CD4-positive, alpha-beta T cell treated with Interleukin-6 at 100 ng/mL for 8 hours (primary cell): ENCODE measurements at regions not wholly inside any gene's neighbourhood (a gene's known extent, or its start where the extent isn't known, plus 50 kb on each side); places are given as distances from the start of the nearest gene placed in this dataset.
"Not testable (repeated sequence)": the region's sequence is repeated elsewhere in the genome, so short reads cannot be mapped to it uniquely, and the experiment has no call there.

Source experiments
- DNase-seq: peaks from one replicate; pipeline ENCODE4 v3.0.0-alpha.2; 2020; ENCODE audit warnings: mixed read lengths, low spot score

DNA sequence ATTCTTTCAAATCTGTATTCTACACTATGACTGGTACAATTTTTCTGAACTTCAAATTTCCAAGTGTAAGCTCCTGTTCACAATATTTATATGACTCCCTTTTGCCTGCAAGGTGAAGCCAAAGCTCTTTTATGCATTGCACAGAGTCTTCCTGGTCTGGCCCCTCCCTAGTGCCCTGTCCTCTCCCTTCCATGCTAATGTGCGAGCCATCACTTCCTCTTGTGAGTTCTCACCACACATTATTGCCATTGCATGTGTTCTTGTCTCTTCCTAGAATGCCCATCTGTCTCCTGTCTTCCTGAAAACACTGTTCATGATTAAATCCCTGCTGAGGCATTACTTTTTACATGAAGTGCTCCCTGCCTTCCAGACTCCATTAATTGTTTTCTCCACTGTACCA is 169.9 kb downstream of the MC4R start:
- DNase-seq = no peak

DNA sequence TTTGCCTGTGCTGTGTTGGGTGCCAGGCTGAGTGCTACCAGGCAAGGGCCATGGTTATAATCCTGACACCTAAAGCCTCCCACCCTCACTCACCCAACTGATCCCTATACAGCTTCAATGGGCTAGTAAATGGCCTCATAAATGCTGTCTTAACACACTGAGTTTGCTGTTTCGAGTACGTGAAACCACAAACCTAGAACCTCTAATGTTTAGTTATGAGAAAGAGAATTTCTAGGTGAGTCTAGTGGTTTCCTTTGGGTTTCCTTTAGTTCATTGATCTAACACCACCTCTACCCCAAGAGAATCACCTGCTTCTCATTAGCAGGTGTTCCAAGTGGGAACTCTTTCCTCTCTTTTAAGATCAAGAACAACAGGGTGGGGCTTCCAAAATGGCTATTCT is 172.0 kb downstream of the MC4R start:
- DNase-seq = no peak

DNA sequence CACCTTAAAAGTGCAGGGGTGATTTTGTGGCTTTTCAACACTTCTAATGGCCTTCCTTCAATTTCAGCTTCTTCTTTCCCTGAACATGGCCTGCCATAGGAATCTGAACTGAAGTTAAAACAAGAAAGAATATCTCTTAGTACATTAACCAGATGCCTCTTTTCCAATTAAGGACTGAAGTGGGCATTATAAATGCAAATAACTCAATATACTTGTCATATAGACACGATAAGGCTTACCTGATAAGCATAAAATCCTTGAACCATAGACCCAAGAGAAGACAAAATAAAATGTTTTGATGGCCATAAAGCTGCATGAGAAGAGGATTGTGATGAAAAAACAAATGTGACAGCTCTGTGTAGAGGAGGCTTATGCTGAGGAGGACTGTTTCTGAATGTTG is 173.1 kb downstream of the MC4R start:
- DNase-seq = no peak

DNA sequence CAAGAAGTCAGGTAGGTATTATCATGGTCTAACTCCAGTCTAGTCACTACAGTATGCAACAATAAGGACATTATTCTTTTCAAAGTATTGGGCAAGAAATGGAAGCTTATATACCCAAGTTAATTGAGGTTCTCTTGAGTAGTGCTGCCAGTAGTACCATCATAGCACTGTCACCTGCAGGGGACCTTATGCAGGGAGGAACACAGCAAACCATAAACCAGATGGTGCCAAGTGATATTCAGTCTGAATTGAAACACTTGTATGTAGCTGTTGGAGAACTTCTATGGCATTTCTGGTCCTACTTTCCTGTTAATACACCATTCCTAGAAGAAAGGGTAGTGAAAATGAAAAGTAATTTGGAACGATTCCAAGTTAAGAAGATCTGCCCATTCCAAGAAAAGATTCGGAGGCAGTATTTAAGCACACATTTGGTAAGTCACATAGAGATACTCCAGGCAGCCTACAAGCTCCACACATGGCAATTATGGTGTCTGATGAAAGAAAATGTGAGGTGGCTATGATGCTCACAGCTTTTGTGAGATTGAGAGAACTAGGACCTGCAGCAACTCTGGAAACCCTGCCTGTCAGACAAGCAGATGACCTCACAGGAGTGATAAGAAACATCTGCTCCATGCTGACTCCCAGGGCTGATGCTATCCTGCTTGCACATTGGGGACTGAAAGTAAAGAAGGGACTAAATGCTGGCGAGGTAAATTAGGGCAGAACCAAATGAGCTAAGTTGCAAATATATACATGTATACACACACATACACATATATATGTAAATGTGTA is 174.7 kb downstream of the MC4R start:
- no peak for DNase-seq

DNA sequence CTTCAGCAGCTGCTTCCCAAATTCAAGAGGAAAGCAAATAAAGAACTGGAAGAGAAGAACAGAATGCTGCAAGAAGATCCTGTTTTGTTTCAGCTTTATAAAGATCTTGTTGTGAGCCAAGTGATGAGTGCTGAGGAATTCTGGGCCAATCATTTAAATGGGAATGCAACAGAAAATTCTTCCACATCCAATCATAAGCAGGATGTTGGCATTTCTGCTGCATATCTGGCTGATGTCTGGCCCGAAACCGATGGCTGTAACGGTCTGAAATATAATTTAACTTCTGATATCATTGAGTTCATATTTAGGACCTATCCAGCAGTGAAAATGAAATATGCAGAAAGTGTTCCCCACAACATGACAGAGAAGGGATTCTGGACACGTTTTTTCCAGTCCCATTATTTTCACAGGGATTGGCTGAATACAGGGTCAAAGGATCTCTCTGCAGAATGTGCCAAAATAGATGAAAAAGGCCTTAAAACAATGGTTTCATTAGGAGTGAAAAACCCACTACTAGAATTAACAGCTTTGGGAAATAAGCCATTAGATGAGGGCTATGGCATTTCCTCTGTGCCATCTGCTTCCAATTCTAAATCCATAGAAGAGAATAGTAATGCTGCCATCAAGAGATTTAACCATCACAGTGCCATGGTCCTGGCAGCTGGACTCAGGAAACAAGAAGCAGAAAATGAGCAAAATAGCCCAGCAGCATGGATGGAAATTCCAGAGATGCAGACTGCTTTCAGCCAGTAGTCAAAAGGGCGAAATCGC is 175.6 kb downstream of the MC4R start:
- DNase-seq = no peak

DNA sequence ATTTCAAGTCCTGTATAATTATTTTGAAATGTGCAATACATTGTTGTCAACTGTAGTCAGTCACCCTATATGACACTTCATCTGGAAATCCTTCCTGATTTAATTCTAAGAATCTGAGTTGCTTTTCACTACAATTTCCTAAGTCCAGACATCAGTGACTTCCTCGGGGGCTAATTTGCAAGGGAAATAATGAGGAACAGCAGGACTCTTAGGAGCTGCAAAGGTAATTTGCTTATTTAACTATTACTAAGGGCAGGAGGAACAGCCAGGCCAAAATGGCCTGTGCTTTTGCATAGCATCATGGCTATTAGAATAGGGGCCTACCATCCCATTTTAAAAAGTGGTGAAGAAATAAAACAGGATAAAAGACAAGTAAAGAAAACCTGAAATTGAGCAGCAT is 178.8 kb downstream of the MC4R start:
- no peak for DNase-seq

DNA sequence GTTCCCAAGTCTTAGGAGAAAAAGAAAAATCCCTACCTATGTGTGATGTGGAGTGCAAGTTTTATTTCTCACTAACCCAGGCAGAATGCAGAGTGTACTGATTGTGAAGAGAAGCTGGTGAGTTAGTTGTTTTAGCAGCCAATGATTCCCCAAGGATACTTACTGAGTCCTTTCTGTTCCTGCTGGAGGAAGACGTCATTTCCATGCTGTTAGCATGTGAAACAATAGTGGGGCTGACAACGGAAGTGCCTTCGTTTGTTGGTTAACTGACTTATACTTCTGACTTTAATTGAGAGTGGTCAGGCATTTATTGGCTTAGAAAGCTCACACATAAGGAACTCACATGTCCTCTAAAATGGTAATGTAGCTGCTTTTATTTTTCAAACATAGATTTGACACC is 180.6 kb downstream of the MC4R start:
- no peak for DNase-seq

DNA sequence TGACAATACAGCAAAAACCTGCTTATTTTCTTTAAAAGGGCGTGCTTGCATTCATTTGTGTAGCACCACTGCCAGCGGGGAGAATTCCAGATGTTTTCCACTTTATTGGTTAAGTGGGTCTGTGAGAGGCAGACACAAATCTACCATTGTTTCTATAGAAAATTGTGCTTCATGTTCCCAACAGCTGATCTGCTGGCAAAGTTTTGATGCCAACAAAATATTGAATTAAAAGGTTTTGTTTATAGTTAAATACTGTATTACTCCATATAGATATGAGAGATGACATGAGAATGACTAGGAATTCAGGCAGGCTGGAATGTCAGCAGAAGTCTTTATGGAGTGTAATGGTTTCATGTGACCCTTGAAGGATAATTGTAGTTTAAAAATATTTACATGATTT is 182.7 kb downstream of the MC4R start:
- no peak for DNase-seq

DNA sequence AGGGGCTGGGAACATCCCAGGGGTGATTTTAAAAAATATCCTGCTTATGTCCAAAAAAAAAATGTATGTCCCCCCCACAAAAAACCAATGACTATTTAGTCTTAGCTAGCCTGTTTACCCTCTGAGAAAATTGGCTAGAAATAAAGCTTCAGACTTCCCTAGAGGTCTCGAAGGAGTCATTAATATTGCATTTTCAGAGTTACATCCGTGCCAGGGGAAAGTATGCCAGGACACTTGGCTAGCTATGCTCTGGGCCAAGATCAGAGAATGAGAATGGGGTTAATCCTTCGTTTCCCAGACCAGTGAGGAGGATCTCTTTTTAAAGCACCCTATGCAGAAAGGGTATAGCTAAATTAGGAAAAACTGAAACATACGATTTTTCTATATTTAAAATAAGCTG is 183.6 kb downstream of the MC4R start:
- no peak for DNase-seq

DNA sequence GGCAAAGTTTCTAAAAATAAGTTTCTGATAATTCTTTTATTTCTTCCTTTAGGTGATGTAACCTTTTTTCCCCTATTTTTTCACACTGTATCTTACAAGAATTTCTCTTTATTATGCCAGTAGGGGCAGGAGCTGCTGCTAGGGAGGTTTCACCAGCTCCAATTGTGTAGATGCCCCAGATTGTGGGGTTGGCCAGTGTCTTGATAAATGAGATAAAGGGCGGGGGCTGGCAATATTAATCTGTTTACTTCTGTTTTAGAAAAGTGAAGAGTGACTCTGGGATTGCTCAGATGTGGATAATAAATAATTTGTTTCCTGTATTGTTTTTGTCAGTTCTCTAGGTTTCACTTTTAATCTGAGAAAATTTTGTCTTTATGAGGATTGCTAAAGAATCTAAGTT is 190.4 kb downstream of the MC4R start:
- no peak for DNase-seq

DNA sequence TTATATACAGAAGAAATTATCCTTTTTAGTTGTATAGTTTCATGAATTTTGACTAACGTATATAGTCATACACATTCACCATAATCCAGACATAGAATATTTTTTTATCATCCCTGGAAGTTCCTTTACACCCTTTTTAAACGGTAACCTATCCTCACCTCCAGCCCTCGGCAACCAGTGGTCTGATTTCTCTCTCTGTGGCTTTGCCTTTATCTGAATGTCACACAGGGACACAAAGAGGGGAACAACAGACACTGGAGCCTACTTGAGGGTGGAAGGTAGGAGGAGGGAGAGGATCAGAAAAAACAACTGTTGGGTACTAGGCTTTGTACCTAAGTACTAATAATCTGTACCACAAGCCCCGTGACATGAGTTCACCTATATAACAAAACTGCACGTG is 191.9 kb downstream of the MC4R start:
- no peak for DNase-seq

DNA sequence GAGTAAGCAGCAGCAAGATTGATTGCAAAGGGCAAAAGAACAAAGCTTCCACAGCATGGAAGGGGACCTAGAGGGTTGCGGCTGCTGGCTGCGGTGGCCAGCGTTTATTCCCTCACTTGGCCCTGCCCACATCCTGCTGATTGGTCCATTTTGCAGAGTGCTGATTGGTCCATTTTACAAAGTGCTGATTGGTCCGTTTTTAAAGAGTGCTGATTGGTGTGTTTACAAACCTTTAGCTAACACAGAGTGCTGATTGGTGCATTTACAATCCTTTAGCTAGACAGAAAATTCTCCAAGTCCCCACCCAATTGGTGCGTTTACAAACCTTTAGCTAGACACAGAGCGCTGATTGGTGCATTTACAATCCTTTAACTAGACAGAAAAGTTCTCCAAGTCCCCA is 194.4 kb downstream of the MC4R start:
- DNase-seq = not testable (repeated sequence)

DNA sequence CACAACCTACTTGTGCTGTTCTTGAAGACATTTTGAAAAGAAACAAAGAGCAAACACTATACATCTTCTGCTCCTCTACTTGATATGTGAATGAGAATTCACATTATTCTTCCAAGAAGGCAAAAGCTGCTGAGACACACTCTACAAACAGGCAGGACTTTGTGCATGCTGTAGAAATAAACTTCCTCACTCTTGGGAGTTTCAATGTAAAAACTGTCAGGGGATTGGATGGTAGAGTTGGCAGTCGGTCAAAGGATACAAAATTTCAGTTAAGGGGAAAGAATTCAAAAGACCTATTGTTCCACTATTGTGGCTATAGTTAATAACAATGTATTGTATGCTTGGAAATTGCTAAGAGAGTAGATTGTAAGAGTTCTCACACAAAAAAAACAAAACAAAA is 196.3 kb downstream of the MC4R start:
- no peak for DNase-seq

DNA sequence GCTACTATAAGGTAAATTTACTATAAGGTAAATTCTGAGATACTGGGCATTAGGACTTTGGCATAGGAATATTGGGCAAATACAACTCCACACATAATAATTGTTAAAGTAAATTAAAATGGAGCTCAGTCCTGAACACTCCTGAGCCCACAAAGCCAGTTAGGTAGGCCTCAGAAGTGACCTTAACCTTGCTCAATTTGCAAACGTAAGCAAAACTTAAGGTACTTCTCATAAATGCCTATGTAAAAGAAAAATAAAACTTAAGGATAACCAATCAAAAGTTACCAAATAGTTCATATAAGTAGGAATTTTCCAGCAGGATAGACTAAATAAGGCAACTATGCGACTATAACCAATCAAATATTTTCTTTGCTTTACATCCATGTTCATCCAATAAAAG is 197.7 kb downstream of the MC4R start:
- no peak for DNase-seq

DNA sequence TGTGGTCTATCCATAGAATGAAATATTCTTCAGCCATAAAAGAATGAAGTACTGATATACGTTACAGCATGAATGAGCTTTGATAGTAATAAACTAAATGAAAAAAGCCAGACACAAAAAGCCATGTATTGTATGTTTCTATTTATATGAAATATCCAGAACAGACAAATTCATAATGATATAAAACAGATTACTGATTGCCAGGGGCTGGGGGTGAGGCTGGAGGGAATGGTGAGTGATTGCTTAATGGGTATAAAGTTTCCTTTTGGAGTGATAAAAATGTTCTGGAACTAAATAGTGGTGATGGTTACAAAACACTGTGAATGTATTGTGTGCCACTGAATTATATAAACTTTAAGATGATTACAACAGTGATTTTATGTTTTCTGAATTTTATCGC is 200.5 kb downstream of the MC4R start:
- DNase-seq = no peak

DNA sequence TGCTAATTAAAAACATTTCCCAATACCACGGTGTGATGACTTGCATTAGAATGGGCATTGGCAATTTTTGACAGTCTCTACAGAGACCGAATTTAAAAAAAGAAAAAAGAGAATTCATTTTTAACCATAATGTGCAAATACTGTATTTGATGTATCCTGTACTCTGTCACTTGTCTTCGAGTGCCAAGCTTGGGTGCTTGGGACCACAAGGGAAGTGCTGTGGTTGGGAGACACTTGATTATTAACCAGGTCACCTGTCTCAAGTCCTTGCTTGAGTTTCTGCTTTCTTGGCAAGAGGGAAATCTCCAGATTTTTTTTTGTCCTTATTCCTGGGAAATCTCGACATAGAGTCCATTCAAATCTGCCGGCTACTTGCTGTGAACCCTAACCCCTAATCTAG is 209.0 kb downstream of the MC4R start:
- no peak for DNase-seq

DNA sequence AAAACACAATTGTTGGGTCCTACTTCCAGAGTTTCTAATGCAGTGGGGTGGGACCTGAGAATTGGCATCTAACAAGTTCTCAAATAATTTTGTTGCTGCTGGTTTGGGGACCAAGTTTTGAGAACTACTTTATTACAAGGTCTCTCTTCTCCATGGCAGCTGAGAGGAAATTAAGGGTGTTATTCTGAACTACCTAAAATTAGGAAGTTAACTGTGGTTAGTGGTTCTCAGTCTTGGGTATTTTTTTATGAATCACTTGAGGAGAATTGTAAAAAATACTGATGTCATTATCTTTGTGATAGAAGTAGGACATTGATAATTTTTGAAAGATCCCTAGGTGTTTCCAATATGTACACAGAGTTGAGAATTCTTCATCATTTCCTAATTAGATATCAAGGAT is 210.2 kb downstream of the MC4R start:
- DNase-seq = no peak

DNA sequence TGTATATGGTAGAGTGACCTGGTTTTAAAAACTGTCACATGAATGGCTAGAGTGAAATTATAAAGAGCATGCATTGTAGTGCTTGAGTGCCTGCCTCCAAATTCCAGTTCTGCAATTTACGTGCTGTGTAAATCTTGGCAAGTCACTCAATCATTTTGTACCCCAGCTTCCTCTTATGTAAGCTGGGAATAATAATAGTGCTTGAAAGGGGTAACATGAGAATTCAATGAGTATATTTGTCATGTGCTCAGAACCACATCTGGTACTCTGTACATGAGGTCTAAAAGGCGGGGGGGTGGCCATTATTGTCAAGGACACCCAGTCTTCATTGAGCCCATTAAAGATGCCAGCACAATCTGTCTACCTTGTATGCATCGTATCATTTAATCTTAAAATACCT is 214.8 kb downstream of the MC4R start:
- DNase-seq = no peak

DNA sequence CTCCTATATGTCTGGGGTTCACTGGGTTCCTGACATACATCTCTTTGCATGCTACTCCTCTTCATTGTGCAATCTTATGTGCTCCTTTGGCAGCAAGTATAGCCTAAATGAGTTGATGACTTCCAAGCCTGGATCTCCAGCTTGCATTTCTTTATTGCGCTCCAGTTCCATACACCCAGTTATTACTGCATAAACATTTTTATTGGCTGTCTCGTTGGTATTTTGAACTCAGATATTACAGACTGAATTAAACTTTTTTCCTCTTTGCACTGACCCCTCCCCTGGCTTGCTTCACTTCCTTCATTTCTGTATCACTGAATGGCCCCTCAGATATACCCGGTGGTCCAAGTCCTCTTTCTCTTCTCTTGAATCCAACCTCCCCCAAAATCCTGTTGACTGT is 219.2 kb downstream of the MC4R start:
- no peak for DNase-seq

DNA sequence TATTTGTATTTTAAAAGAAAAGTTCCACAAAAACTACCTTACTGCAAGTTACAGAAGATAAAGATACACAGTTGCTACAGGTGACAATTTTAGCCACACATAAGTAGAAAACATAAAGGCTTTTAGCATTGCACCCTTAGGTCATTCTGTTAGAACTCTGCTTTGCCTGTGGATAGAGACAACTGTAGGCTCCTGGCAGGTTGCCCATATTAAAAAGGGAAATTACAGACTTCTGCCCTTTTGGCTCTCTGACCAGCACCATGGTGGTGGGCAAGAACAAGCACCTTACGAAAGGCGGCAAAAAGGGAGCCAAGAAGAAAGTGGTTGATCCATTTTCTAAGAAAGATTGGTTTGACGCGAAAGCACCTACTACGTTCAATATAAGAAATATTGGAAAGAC is 223.3 kb downstream of the MC4R start:
- DNase-seq = no peak

DNA sequence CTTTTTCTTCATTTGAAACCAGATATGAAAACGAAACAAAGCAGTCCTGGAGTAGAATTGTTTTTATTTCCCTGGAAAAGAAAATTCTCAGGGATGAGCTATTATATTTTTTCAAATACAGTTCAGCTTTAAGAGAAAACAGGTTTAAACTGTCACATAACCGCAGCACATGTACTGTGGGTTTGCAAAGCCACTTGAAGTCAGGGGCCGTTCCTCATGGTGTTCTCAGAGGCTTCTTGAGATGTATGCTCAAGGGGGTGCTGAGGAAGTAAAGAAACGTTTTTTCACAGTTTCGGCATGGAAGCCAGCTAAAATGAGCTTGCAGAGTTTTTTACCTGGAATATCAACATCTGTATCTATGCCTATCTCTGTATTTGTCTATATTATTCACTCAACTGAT is 225.3 kb downstream of the MC4R start:
- DNase-seq = no peak

DNA sequence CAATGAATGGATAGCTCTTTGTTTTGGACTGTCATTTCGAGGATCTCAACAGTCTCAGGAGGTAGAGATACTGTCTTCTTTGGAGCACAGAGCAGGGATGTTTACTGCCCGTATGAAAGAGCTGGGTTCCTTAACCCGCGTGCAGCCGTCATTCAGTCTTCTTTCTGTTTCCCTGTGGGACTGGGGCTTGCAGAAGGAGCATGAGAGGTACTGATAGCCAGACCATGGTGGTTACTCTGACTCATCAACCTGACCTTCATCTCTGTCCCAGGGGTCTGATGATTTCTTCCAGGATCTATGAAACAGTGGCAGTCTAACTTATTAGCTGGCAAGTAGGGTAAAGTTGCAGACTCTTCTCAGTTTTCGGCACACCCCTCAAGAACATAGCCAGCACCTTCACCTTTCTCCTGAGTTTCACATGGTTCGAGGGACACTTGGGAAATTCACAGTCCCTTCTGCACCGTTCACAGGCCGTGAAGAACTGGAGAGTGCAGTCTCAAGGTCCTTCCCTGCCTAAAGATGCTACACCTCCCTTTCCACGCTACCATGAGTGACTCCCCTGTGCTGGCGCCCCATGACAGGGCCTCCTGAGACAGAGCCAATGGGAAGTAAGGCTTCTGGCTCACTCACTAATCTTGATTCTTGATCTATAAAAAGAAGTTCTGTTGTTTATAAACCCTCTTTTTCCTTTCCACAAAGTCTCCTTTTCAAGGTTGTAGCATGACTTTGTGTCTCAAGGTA is 226.2 kb downstream of the MC4R start:
- no peak for DNase-seq

DNA sequence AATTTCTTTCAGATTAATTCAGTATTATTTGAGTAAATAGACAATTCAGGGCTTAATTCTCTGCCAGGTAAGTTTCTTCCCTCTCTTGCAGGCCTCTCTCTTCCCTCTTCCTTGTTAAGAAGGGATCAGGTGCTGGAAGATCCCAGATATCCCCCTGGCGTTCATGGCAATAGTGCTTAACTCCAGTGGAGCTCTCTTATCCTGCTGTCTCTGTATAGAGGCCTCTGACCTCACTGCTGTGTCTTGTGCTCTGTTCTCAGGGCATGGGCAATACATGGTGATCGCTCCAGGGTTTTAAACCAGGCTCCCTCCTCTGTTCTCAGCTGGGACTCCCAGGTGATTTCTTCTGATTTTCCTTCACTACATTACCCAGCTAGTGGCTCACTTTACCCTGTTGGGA is 226.8 kb downstream of the MC4R start:
- no peak for DNase-seq
